GM06990 (cell line): ENCODE measurements at regions not wholly inside any gene's neighbourhood (a gene's known extent, or its start where the extent isn't known, plus 50 kb on each side); places are given as distances from the start of the nearest gene placed in this dataset.

ENCODE experiments used
- DNase-seq: peaks from one replicate; pipeline ENCODE4 v3.0.0-alpha.2; 2011; ENCODE audit not compliant: insufficient read length; ENCODE audit errors: extremely low read depth
- H3K27me3 ChIP-seq: replicated peaks from 2 replicates; pipeline ENCODE4 v1.6.0; 2011; ENCODE audit warnings: low read length; ENCODE audit not compliant: control insufficient read depth, insufficient read depth
- H3K36me3 ChIP-seq: 2 replicates; pipeline ENCODE4 v1.5.1; 2011; ENCODE audit warnings: low read length; ENCODE audit not compliant: control insufficient read depth, insufficient read depth
- H3K4me3 ChIP-seq: replicated peaks from 2 replicates; pipeline ENCODE4 v1.5.1; 2011; ENCODE audit warnings: low read depth, mild to moderate bottlenecking, control low read depth, low read length
- CTCF ChIP-seq: IDR thresholded peaks from 2 replicates; pipeline ENCODE4 v1.5.1; 2011; ENCODE audit warnings: low read length, control low read depth, mild to moderate bottlenecking, inconsistent platforms; ENCODE audit not compliant: insufficient read depth, poor library complexity, severe bottlenecking

- no peaks in the 10 kb centered on the region; the same call in 1 of the 2 replicates for H3K27me3 ChIP-seq
- no peaks in the 10 kb centered on the region for H3K36me3 ChIP-seq
- no peak overlapping the region for H3K4me3 ChIP-seq
- DNase-seq = no peak
- no peak for TF ChIP-seq CTCF
These were observed 51.3 kb upstream of the EGFL6 start for GRCh38 chrX:13518126-13518525.

GRCh38 chrX:13515211-13515930 lies 54.0 kb upstream of the EGFL6 start:
- no peaks in the 10 kb centered on the region; the same call in 1 of the 2 replicates for H3K27me3 ChIP-seq
- no peak for TF ChIP-seq CTCF
- no peaks in the 10 kb centered on the region for H3K36me3 ChIP-seq
- DNase-seq = no peak
- no peak overlapping the region for H3K4me3 ChIP-seq

- H3K36me3 ChIP-seq = no peaks in the 10 kb centered on the region
- DNase-seq = no peak
- no peaks in the 10 kb centered on the region; the same call in none of the 2 replicates for H3K27me3 ChIP-seq
- H3K4me3 ChIP-seq = no peak overlapping the region
- TF ChIP-seq CTCF = no peak
These were observed 57.5 kb upstream of the EGFL6 start for GRCh38 chrX:13511944-13512330.

- Histone ChIP-seq H3K36me3 (no peaks in the 10 kb centered on the region), H3K27me3 (no peaks in the 10 kb centered on the region; the same call in none of the 2 replicates), H3K4me3 (no peak overlapping the region)
- no peak for TF ChIP-seq CTCF
- DNase-seq = no peak
These were observed 58.0 kb upstream of the EGFL6 start for GRCh38 chrX:13511241-13511943.

GRCh38 chrX:13507893-13508292 lies 61.5 kb upstream of the EGFL6 start:
- TF ChIP-seq CTCF = no peak
- no peak overlapping the region for H3K4me3 ChIP-seq
- no peaks in the 10 kb centered on the region; the same call in none of the 2 replicates for H3K27me3 ChIP-seq
- no peaks in the 10 kb centered on the region for H3K36me3 ChIP-seq
- DNase-seq = no peak
